ENCODE measurements at regions not wholly inside any gene's neighbourhood (a gene's known extent, or its start where the extent isn't known, plus 50 kb on each side); places are given as distances from the start of the nearest gene placed in this dataset.
"Not testable (repeated sequence)": the region's sequence is repeated elsewhere in the genome, so short reads cannot be mapped to it uniquely, and the experiment has no call there.

- Mint-ChIP-seq H3K27ac (ENCODE audit: unreplicated experiment) (no peak overlapping the region), H3K27me3 (ENCODE audit: unreplicated experiment) (peaks cover 9% of the 10 kb centered on the region), H3K4me1 (ENCODE audit: unreplicated experiment) (no peaks in the 10 kb centered on the region), H3K36me3 (ENCODE audit: unreplicated experiment) (no peaks in the 10 kb centered on the region), H3K9me3 (ENCODE audit: unreplicated experiment) (peaks cover 5% of the 10 kb centered on the region), H3K4me3 (ENCODE audit: unreplicated experiment) (no peak overlapping the region)
- TF ChIP-seq CTCF (IDR thresholded peaks at IDR 0.05) = no peak
- DNase-seq (ENCODE audit: extremely low spot score, unreplicated experiment) = no peak
Measured at GRCh38 chr5:12679731-12680130, 775.5 kb upstream of the CTNND2 start.

- no peaks in the 10 kb centered on the region for H3K36me3 Mint-ChIP-seq (ENCODE audit: unreplicated experiment)
- peaks cover 7% of the 10 kb centered on the region for H3K27me3 Mint-ChIP-seq (ENCODE audit: unreplicated experiment)
- H3K4me1 Mint-ChIP-seq (ENCODE audit: unreplicated experiment) = no peaks in the 10 kb centered on the region
- no peak for DNase-seq (ENCODE audit: extremely low spot score, unreplicated experiment)
- no peak for TF ChIP-seq CTCF (IDR thresholded peaks at IDR 0.05)
- H3K9me3 Mint-ChIP-seq (ENCODE audit: unreplicated experiment) = peaks cover 5% of the 10 kb centered on the region
- no peak overlapping the region for H3K27ac Mint-ChIP-seq (ENCODE audit: unreplicated experiment)
- no peak overlapping the region for H3K4me3 Mint-ChIP-seq (ENCODE audit: unreplicated experiment)
Measured at GRCh38 chr5:12675959-12676358, 771.7 kb upstream of the CTNND2 start.

- no peak for DNase-seq (ENCODE audit: extremely low spot score, unreplicated experiment)
Measured at GRCh38 chr5:12672141-12672540, 767.9 kb upstream of the CTNND2 start.

GRCh38 chr5:12669326-12669725, 765.1 kb upstream of the CTNND2 start:
- DNase-seq (ENCODE audit: extremely low spot score, unreplicated experiment) = no peak
- Mint-ChIP-seq H3K36me3 (ENCODE audit: unreplicated experiment) (no peaks in the 10 kb centered on the region), H3K4me3 (ENCODE audit: unreplicated experiment) (no peak overlapping the region), H3K4me1 (ENCODE audit: unreplicated experiment) (no peaks in the 10 kb centered on the region), H3K9me3 (ENCODE audit: unreplicated experiment) (peaks cover 1% of the 10 kb centered on the region), H3K27ac (ENCODE audit: unreplicated experiment) (no peak overlapping the region), H3K27me3 (ENCODE audit: unreplicated experiment) (peaks cover 33% of the 10 kb centered on the region)
- no peak for TF ChIP-seq CTCF (IDR thresholded peaks at IDR 0.05)

More at GRCh38 chr5:12672141-12672540, 767.9 kb upstream of the CTNND2 start:
- no peaks in the 10 kb centered on the region for H3K36me3 Mint-ChIP-seq (ENCODE audit: unreplicated experiment)
- no peak overlapping the region for H3K4me3 Mint-ChIP-seq (ENCODE audit: unreplicated experiment)
- no peak for TF ChIP-seq CTCF (IDR thresholded peaks at IDR 0.05)
- peaks cover 13% of the 10 kb centered on the region for H3K27me3 Mint-ChIP-seq (ENCODE audit: unreplicated experiment)
- H3K4me1 Mint-ChIP-seq (ENCODE audit: unreplicated experiment) = no peaks in the 10 kb centered on the region
- no peak overlapping the region for H3K27ac Mint-ChIP-seq (ENCODE audit: unreplicated experiment)
- H3K9me3 Mint-ChIP-seq (ENCODE audit: unreplicated experiment) = peaks cover 5% of the 10 kb centered on the region

- no peak overlapping the region for H3K4me3 Mint-ChIP-seq (ENCODE audit: unreplicated experiment)
- H3K36me3 Mint-ChIP-seq (ENCODE audit: unreplicated experiment) = no peaks in the 10 kb centered on the region
- DNase-seq (ENCODE audit: extremely low spot score, unreplicated experiment) = no peak
- H3K9me3 Mint-ChIP-seq (ENCODE audit: unreplicated experiment) = peaks cover 5% of the 10 kb centered on the region
- TF ChIP-seq CTCF (IDR thresholded peaks at IDR 0.05) = no peak
- H3K27ac Mint-ChIP-seq (ENCODE audit: unreplicated experiment) = no peak overlapping the region
- H3K27me3 Mint-ChIP-seq (ENCODE audit: unreplicated experiment) = peaks cover 37% of the 10 kb centered on the region
- no peaks in the 10 kb centered on the region for H3K4me1 Mint-ChIP-seq (ENCODE audit: unreplicated experiment)
Measured at GRCh38 chr5:12668564-12668963, 764.3 kb upstream of the CTNND2 start.

- H3K4me1 Mint-ChIP-seq (ENCODE audit: unreplicated experiment); H3K4me3 Mint-ChIP-seq (ENCODE audit: unreplicated experiment); DNase-seq (ENCODE audit: extremely low spot score, unreplicated experiment); H3K9me3 Mint-ChIP-seq (ENCODE audit: unreplicated experiment); H3K36me3 Mint-ChIP-seq (ENCODE audit: unreplicated experiment); H3K27ac Mint-ChIP-seq (ENCODE audit: unreplicated experiment): not testable (repeated sequence)
- H3K27me3 Mint-ChIP-seq (ENCODE audit: unreplicated experiment) = peaks cover 37% of the 10 kb centered on the region
Measured at GRCh38 chr5:12667818-12668217, 763.6 kb upstream of the CTNND2 start.

- DNase-seq (ENCODE audit: extremely low spot score, unreplicated experiment); H3K4me1 Mint-ChIP-seq (ENCODE audit: unreplicated experiment); H3K36me3 Mint-ChIP-seq (ENCODE audit: unreplicated experiment); H3K27ac Mint-ChIP-seq (ENCODE audit: unreplicated experiment); H3K9me3 Mint-ChIP-seq (ENCODE audit: unreplicated experiment); H3K4me3 Mint-ChIP-seq (ENCODE audit: unreplicated experiment): not testable (repeated sequence)
- H3K27me3 Mint-ChIP-seq (ENCODE audit: unreplicated experiment) = peaks cover 37% of the 10 kb centered on the region
Measured at GRCh38 chr5:12665772-12666171, 761.5 kb upstream of the CTNND2 start.
